ENCODE measurements at regions not wholly inside any gene's neighbourhood (a gene's known extent, or its start where the extent isn't known, plus 50 kb on each side); places are given as distances from the start of the nearest gene placed in this dataset.
A peak's percentile ranks its signal among the peaks of the same experiment; 100 is the strongest.

DNA sequence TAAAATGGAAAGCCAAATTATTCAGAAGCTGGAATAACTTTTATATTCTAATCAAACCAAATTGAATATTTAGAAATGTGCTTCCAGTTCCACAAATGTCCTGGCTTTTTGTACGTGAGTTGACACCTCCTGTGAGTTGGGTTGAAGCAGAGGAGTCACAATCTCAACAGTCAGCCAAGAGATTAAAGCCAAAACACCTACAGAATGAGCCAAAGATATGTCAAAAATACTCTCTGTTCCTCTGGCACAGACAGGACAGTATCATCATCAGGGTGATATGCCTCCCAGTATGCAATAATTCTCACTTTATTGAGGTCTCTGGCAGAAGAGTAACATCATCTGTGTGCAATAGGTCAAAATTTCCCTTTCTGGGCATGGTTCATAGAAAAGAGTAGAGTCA, 914.3 kb upstream of the AMELY start:
- DNase-seq, result no peak
- Mint-ChIP-seq H3K27me3 (ENCODE audit: low read depth) (no peaks in the 10 kb centered on the region), H3K4me1 (ENCODE audit: low read depth) (no peaks in the 10 kb centered on the region), H3K36me3 (ENCODE audit: insufficient read depth) (no peaks in the 10 kb centered on the region), H3K9me3 (no peaks in the 10 kb centered on the region), H3K4me3 (no peak overlapping the region)
- ATAC-seq, result no peak

DNA sequence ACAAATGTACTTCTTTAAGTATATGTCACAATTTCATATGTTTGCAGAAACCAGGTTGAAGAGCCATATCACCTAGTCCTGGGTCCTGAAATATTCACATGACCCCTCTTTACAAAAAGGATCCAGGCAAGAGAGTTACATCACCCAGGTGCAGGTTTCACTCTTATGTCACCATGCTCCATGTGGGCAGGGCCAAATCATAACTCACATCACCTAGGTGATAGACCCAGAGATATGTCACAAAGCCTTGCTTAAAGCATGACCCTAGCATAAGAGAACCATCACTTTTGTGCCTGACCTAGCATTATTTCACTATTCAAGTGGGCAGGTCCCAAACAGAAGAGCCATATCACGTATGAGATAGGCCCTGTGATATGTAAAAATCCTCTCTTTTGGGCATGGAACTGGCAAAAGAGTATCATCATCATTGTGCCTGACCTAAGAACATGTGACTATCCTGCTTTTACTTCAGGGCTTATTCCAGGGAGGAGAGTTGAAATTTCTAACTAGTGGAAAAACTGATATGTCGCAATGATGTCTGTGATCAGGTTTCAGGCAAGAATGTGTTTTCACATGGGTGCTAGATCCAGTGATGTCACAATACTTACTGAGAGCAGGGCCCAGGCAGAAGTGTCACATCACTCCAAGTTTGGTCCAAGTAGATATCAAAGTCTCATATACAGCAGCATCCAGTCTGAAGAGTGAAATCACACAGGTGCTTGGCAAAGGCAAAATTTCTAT, 909.9 kb upstream of the AMELY start:
- DNase-seq (no peak), ATAC-seq (no peak)
- Mint-ChIP-seq H3K4me3 (no peak overlapping the region), H3K9me3 (no peaks in the 10 kb centered on the region), H3K36me3 (ENCODE audit: insufficient read depth) (no peaks in the 10 kb centered on the region), H3K4me1 (ENCODE audit: low read depth) (peaks cover 2% of the 10 kb centered on the region), H3K27me3 (ENCODE audit: low read depth) (no peaks in the 10 kb centered on the region)

DNA sequence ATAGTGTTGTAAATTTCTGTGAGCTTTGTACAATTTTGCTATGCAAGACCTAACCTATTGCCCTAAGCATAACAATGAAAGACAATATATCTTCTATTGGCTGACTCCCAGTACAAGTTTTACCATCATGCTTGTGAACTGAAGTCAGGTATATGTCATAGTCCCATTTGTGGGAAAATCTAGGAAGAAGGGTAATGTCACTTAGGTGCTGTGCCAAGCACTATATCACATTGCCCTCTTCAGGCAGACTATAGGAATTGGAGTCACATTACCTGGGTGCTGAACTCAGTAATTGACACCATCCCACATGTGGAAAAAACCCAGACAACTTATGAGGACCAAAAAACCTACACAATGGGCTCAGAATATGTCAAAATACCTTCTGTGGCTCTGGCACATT, 907.4 kb upstream of the AMELY start:
- DNase-seq, result no peak
- no peak for ATAC-seq

DNA sequence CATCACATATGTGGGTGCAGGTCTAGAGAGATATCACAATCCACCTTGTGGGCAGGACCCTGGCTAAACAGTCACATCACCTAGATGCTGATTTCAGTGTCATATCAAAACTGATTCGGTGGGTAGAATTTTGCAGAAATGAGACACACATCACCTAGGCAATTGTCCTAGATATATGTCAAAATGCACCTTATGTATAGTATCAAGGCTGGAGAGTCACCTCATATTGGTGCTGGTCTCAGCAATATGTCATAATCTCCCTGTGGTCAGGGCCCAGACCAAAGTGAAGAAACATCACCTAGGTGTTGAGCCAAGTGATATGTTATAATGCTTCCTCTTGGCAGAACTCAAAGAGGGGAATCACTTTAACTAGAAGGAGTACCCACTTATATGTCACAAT, 905.0 kb upstream of the AMELY start:
- H3K4me1 Mint-ChIP-seq (ENCODE audit: low read depth), result peaks cover 2% of the 10 kb centered on the region
- H3K4me3 Mint-ChIP-seq, result no peak overlapping the region
- ATAC-seq, result no peak
- no peak for DNase-seq
- no peaks in the 10 kb centered on the region for H3K27me3 Mint-ChIP-seq (ENCODE audit: low read depth)
- H3K36me3 Mint-ChIP-seq (ENCODE audit: insufficient read depth), result no peaks in the 10 kb centered on the region
- no peaks in the 10 kb centered on the region for H3K9me3 Mint-ChIP-seq

More for the DNA sequence above, 907.4 kb upstream of the AMELY start:
- Mint-ChIP-seq H3K9me3 (no peaks in the 10 kb centered on the region), H3K36me3 (ENCODE audit: insufficient read depth) (no peaks in the 10 kb centered on the region), H3K4me3 (no peak overlapping the region), H3K4me1 (ENCODE audit: low read depth) (peaks cover 2% of the 10 kb centered on the region), H3K27me3 (ENCODE audit: low read depth) (no peaks in the 10 kb centered on the region)

DNA sequence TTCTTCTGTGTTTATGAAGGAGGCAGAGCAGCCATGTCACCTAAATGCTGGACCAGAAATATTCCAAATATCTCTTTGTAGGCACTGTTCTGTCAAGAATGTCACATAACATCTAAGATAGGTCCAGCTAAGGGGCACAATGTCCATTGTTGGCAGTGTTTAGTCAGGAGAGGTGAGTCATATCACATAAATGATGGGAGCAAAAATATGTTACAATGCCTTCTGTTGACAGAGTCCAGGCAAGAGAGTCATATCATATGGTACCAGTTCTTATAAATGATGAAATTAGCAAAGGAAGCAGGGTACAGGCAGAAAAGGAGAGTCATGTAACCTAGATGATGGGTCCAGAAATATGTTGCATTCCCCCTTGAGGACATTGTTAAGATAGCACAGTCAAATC, 904.4 kb upstream of the AMELY start:
- Mint-ChIP-seq H3K4me3 (no peak overlapping the region), H3K4me1 (ENCODE audit: low read depth) (peaks cover 2% of the 10 kb centered on the region), H3K9me3 (no peaks in the 10 kb centered on the region), H3K27me3 (ENCODE audit: low read depth) (no peaks in the 10 kb centered on the region), H3K36me3 (ENCODE audit: insufficient read depth) (no peaks in the 10 kb centered on the region)
- ATAC-seq (no peak), DNase-seq (no peak)

DNA sequence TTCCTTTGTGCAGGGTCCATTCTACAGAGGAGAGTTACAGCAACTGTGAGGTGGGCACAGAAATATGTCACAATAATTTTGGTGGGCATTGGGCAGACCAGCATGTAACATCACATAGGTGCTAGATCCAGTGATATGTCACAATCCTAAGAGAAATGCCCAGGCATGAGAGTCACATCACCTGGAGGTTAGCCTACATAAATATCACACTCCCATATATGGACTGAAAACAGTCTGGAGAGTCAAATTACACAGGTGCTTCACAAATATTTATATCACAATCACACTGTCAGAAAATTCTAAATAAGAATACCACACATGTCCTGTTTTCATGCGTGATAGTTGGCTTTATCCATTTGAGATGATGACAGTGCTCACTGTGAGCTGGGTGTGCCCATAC, 903.7 kb upstream of the AMELY start:
- DNase-seq, result no peak
- no peak overlapping the region for H3K4me3 Mint-ChIP-seq

DNA sequence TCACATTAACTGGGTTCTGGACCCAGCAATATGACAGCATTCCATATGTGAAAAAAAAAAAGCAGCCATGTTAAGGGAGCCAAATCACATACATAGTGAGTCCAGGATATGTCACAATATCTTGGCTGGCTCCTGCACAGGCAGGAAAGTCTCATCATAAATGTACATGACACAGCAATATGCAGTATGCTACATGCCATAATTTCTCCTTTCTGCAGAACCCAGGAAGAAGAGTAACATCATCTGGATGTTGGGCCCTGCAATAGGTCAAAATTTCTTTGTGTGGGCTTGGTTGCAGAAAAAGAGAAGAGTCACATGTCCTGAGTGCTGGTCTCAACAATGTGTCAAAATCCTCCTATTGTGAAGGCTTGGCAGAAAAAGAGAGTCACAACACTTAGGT, 902.8 kb upstream of the AMELY start:
- DNase-seq, result no peak
- Mint-ChIP-seq H3K36me3 (ENCODE audit: insufficient read depth) (no peaks in the 10 kb centered on the region), H3K4me3 (no peak overlapping the region), H3K4me1 (ENCODE audit: low read depth) (peaks cover 2% of the 10 kb centered on the region), H3K27me3 (ENCODE audit: low read depth) (no peaks in the 10 kb centered on the region), H3K9me3 (no peaks in the 10 kb centered on the region)
- ATAC-seq, result no peak

More for the DNA sequence above, 903.7 kb upstream of the AMELY start:
- H3K4me1 Mint-ChIP-seq (ENCODE audit: low read depth), result peaks cover 2% of the 10 kb centered on the region
- H3K36me3 Mint-ChIP-seq (ENCODE audit: insufficient read depth), result no peaks in the 10 kb centered on the region
- H3K9me3 Mint-ChIP-seq, result no peaks in the 10 kb centered on the region
- H3K27me3 Mint-ChIP-seq (ENCODE audit: low read depth), result no peaks in the 10 kb centered on the region
- no peak for ATAC-seq

DNA sequence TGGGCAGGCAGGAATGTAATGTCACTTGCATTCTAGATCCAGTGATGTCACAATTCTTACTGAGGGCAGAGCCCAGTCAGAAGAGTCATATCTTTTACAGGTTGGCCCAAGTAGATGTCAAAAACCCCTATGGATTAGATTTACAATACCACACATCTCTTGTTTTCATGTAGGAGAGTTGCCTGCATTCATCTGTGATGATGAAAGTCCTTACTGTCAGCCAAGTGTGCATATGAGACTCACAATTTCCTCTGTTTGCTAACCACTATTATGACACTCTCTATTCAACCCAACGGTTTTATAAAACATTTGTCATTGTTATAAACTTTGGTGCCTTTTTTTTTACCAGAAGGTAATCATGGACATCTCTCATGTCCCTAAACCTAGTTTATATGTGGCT, 898.8 kb upstream of the AMELY start:
- no peaks in the 10 kb centered on the region for H3K36me3 Mint-ChIP-seq (ENCODE audit: insufficient read depth)
- no peak for ATAC-seq
- H3K9me3 Mint-ChIP-seq, result no peaks in the 10 kb centered on the region
- no peaks in the 10 kb centered on the region for H3K27me3 Mint-ChIP-seq (ENCODE audit: low read depth)
- no peak for DNase-seq
- no peak overlapping the region for H3K4me3 Mint-ChIP-seq
- no peaks in the 10 kb centered on the region for H3K4me1 Mint-ChIP-seq (ENCODE audit: low read depth)

DNA sequence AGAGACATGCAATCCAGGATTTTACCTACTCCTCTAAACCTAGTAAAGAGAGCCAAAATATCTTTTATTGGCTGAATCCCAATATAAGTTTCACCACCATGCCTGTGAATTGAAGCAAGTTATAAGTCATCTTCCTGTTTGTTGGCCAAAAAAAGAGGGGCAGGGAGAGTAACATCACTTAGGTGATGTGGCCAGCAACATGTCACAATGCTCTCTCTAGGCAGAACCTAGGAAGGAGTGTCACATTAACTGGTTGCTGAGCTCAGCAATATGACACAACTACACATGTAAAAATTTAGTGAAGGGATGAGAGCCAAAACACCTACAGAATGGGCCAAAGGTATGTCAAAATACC, 895.9 kb upstream of the AMELY start:
- ATAC-seq (no peak), DNase-seq (no peak)
- Mint-ChIP-seq H3K4me1 (ENCODE audit: low read depth) (no peaks in the 10 kb centered on the region), H3K36me3 (ENCODE audit: insufficient read depth) (no peaks in the 10 kb centered on the region), H3K4me3 (no peak overlapping the region), H3K9me3 (no peaks in the 10 kb centered on the region), H3K27me3 (ENCODE audit: low read depth) (no peaks in the 10 kb centered on the region)

DNA sequence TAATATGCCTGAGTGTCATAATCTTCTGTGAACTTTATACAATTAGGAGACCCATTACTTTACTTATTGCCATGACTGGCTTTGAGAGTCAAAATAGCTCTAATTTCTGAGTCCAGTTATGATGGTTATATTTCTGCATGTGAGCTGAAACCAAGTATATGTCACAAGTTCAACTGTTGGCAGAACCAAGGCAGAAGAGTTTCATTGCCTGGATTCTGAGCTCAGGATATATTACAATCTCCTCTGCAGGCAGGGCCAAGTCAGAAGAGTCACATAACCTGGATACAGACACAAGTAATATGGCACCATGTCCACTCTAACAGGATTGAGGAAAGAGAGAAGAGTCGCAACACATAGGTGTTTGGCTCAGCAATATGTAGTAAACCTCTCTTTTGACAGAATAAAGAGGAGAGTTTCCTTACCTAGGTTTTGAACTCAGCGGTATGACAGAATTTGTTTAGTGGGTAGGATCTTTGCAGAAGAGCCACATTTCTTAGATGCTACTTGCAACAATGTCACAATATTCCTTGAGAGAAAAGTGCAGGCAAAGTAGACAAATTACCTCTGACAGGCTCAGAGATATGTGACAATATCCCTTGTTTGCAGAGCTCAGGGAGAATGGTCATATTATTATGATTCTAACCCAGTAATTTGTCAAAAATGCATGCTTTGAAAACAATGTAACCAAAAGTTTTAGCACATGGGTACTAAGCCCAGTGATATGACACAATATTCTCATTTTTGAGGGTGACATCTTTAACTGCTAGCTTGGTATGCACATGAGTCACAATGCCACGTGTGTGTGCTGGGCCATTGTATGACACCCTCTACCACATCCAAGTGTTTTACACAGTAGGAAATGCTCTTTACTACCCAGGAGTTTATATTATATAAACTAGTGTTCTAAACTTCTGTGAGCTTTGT, 895.3 kb upstream of the AMELY start:
- Mint-ChIP-seq H3K36me3 (ENCODE audit: insufficient read depth) (no peaks in the 10 kb centered on the region), H3K4me3 (no peak overlapping the region), H3K27me3 (ENCODE audit: low read depth) (no peaks in the 10 kb centered on the region), H3K4me1 (ENCODE audit: low read depth) (no peaks in the 10 kb centered on the region), H3K9me3 (no peaks in the 10 kb centered on the region)
- DNase-seq (no peak), ATAC-seq (no peak)

DNA sequence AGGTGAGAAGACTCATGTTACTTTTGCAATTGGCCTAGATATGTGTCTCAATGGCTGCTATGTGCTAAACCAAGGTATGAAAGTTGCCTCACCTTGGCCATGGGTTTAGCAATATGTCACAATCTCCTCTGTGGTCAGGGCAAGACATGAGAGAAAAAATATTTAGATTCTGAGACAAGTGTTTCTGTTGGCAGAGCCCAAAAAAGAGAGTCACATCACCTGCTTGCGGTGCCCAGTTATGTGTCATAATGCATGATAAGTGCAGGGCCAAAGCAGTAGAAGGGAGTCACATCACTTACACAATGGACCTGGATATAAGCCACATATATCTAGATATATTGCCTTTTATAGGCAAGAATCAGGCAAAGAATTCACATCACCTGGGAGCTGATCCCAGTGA, 894.1 kb upstream of the AMELY start:
- peaks cover 3% of the 10 kb centered on the region for H3K9me3 Mint-ChIP-seq
- ATAC-seq (no peak), DNase-seq (no peak)
- H3K4me3 Mint-ChIP-seq, result no peak overlapping the region
- H3K36me3 Mint-ChIP-seq (ENCODE audit: insufficient read depth), result no peaks in the 10 kb centered on the region
- H3K4me1 Mint-ChIP-seq (ENCODE audit: low read depth), result no peaks in the 10 kb centered on the region
- H3K27me3 Mint-ChIP-seq (ENCODE audit: low read depth), result no peaks in the 10 kb centered on the region

DNA sequence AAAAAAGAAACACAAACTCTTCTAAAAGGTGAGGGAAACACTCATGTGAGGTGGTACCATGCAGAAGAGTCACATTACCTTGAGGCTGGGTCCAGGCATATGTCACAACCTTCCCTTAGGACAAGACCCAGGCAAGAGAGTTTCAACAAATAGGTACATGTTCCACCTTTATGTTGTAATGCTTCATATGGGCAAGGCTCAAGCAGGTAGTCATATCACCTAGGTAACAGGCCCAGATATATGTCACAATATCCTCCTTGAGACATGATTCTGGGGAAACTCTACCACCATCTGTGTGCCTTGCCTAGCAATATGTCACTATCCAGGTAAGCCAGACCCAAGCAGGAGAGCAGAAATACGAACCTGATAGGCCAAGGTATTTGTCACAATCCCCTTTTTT, 892.2 kb upstream of the AMELY start:
- H3K36me3 Mint-ChIP-seq (ENCODE audit: insufficient read depth), result no peaks in the 10 kb centered on the region
- no peaks in the 10 kb centered on the region for H3K27me3 Mint-ChIP-seq (ENCODE audit: low read depth)
- H3K9me3 Mint-ChIP-seq, result peaks cover 3% of the 10 kb centered on the region
- no peak for DNase-seq
- no peak overlapping the region for H3K4me3 Mint-ChIP-seq
- no peak for ATAC-seq
- H3K4me1 Mint-ChIP-seq (ENCODE audit: low read depth), result no peaks in the 10 kb centered on the region

DNA sequence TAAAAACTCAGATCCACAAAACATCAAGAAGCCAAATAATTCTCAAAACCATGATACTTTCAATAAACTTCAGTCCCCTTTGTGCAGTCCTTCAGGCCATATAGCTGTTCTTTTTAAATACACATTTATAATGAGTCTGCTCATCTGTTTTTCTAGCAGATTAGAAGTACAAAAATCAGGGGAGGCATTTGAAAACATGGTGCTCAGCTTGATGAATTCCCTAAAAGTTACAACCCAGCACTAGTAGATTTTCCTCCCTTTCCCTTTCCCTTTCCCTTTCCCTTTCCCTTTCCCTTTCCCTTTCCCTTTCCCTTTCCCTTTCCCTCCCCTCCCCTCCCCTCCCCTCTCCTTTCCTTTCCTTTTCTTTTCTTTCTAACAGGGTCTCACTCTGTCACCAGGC, 884.6 kb upstream of the AMELY start:
- no peaks in the 10 kb centered on the region for H3K36me3 Mint-ChIP-seq (ENCODE audit: insufficient read depth)
- no peaks in the 10 kb centered on the region for H3K4me1 Mint-ChIP-seq (ENCODE audit: low read depth)
- ATAC-seq, result no peak
- DNase-seq, result no peak
- no peaks in the 10 kb centered on the region for H3K27me3 Mint-ChIP-seq (ENCODE audit: low read depth)
- peaks cover 3% of the 10 kb centered on the region for H3K9me3 Mint-ChIP-seq
- H3K4me3 Mint-ChIP-seq, result no peak overlapping the region

DNA sequence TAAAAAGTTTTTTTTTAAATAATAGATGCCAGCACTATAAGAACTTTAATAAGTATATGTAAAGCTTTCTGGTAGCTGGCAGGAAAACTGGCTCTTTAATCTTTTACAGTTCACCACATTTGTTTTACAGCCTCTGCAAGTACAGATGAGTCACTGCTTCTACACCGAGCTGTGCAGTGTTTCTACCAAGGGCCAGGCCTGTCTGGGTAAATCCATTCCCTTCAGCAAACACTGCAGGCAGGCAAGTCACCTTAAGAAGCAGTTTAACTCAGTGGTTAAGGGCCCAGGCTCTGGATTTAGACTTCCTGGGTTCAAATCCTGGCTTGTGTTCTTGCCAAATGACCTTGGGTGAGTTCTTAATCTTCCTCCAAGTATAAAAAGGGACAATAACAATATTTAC, 882.9 kb upstream of the AMELY start:
- no peaks in the 10 kb centered on the region for H3K4me1 Mint-ChIP-seq (ENCODE audit: low read depth)
- no peaks in the 10 kb centered on the region for H3K27me3 Mint-ChIP-seq (ENCODE audit: low read depth)
- ATAC-seq (peak in 1 of 2 donors; percentile 43), DNase-seq (no peak)
- no peaks in the 10 kb centered on the region for H3K36me3 Mint-ChIP-seq (ENCODE audit: insufficient read depth)
- H3K9me3 Mint-ChIP-seq, result no peaks in the 10 kb centered on the region
- H3K4me3 Mint-ChIP-seq, result no peak overlapping the region

DNA sequence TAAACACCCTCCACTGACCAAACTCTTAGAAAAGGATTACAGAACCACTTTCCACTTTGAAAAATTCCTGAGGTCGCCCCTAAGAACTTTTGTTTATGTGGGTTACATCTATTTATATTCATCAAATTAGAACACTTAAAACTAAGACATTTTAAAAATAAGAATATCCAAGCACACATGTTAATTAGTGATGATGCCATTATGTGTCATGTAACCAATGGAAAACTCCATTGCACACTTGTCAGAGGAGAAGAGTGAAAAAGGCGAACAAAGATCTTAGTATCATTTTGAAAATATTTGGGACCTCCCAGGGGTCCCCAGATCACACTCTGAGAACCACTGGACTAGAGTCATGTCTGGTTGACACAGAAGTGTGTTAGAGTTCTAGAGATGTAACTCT, 882.4 kb upstream of the AMELY start:
- no peaks in the 10 kb centered on the region for H3K9me3 Mint-ChIP-seq
- DNase-seq (no peak), ATAC-seq (no peak)
- H3K36me3 Mint-ChIP-seq (ENCODE audit: insufficient read depth), result no peaks in the 10 kb centered on the region
- H3K4me3 Mint-ChIP-seq, result no peak overlapping the region
- no peaks in the 10 kb centered on the region for H3K4me1 Mint-ChIP-seq (ENCODE audit: low read depth)
- H3K27me3 Mint-ChIP-seq (ENCODE audit: low read depth), result no peaks in the 10 kb centered on the region
